H1 (cell line): ENCODE measurements at regions not wholly inside any gene's neighbourhood (a gene's known extent, or its start where the extent isn't known, plus 50 kb on each side); places are given as distances from the start of the nearest gene placed in this dataset.

Experiments used
- CBX5 ChIP-seq: fragments of 300-800, 300-1000 bp; sonication (generic); IDR thresholded peaks from 2 replicates; pipeline ENCODE4 v1.7.1; 2016; ENCODE audit warnings: antibody characterized with exemption, low read length, low read depth
- CEBPB ChIP-seq: IDR thresholded peaks from 2 replicates; pipeline ENCODE4 v1.6.1; 2012; ENCODE audit warnings: low read depth, low read length
- CREB1 ChIP-seq: IDR thresholded peaks from 2 replicates; pipeline ENCODE4 v1.6.1; 2012; ENCODE audit warnings: inconsistent platforms
- CTCF ChIP-seq, 3 experiments: IDR thresholded peaks; 1 replicate in 2 of 3; 2 replicates in 1 of 3; pipeline versions ENCODE4 v1.5.1 to v1.6.1; 2011; ENCODE audit warnings: low read length in 3 of 3, mild to moderate bottlenecking in 3 of 3, inconsistent platforms in 2 of 3, low read depth in 1 of 3, moderate library complexity in 1 of 3; ENCODE audit not compliant: insufficient read depth in 1 of 3; ENCODE audit errors: control extremely low read depth in 1 of 3
- EGR1 ChIP-seq: IDR thresholded peaks from 2 replicates; pipeline ENCODE4 v1.6.1; 2011; ENCODE audit warnings: low read depth, low read length, borderline replicate concordance
- EZH2 ChIP-seq: fragments of 200-600 bp; sonication (generic); IDR thresholded peaks from 2 replicates; pipeline ENCODE4 v1.7.1; 2012; ENCODE audit warnings: low read depth, mild to moderate bottlenecking, moderate library complexity, low read length, inconsistent platforms; ENCODE audit not compliant: severe bottlenecking
- NRF1 ChIP-seq: IDR thresholded peaks from 2 replicates; pipeline ENCODE4 v1.6.1; 2011; ENCODE audit warnings: mild to moderate bottlenecking, low read depth, low read length, improper control_type of control experiment
- POLR2A ChIP-seq, 2 experiments: IDR thresholded peaks; 1 replicate in 1 of 2; 2 replicates in 1 of 2; pipeline ENCODE4 v1.6.1; 2011; ENCODE audit warnings: low read depth in 2 of 2, low read length in 2 of 2, mild to moderate bottlenecking in 2 of 2; ENCODE audit errors: control extremely low read depth in 1 of 2
- RFX5 ChIP-seq: IDR thresholded peaks from 2 replicates; pipeline ENCODE4 v1.6.1; 2011; ENCODE audit warnings: low read depth, low read length, improper control_type of control experiment, borderline replicate concordance
- SRF ChIP-seq: IDR thresholded peaks from 2 replicates; pipeline ENCODE4 v1.6.1; 2011; ENCODE audit warnings: mild to moderate bottlenecking, low read depth, low read length, moderate library complexity
- USF2 ChIP-seq: IDR thresholded peaks from 2 replicates; pipeline ENCODE4 v1.6.1; 2011; ENCODE audit warnings: low read length, improper control_type of control experiment

- TF ChIP-seq USF2 (no peak), POLR2A (IDR thresholded peaks at IDR 0.05; ENCODE audit: control extremely low read depth in 1 of 2, low read depth in 2 of 2, low read length in 2 of 2) (no peak), CEBPB (no peak), CTCF (IDR thresholded peaks at IDR 0.05; ENCODE audit: control extremely low read depth in 1 of 3, insufficient read depth in 1 of 3, low read depth in 1 of 3, low read length in 3 of 3) (no peak), RFX5 (no peak), EGR1 (no peak), EZH2 (no peak), NRF1 (no peak), CBX5 (no peak), CREB1 (no peak), SRF (no peak)
Observed at GRCh38 chr5:128736553-128736952, 198.5 kb upstream of the FBN2 start.
